Suprapubic skin (tissue), 4 donors: ENCODE measurements at regions not wholly inside any gene's neighbourhood (a gene's known extent, or its start where the extent isn't known, plus 50 kb on each side); places are given as distances from the start of the nearest gene placed in this dataset.

Experiments
- DNase-seq, 2 donors: peaks; one replicate each; pipeline ENCODE4 v3.0.0-alpha.2; 2019; ENCODE audit warnings: low spot score in 2 of 2
- H3K27ac ChIP-seq: fragments of 200-600 bp; sonication (generic); one replicate; pipeline ENCODE4 v1.5.1; 2019
- H3K27me3 ChIP-seq: fragments of 200-600 bp; sonication (generic); one replicate; pipeline ENCODE4 v1.5.1; 2019
- H3K36me3 ChIP-seq: fragments of 200-600 bp; sonication (generic); one replicate; pipeline ENCODE4 v1.5.1; 2019
- H3K4me1 ChIP-seq: fragments of 200-600 bp; sonication (generic); one replicate; pipeline ENCODE4 v1.5.1; 2019
- H3K4me3 ChIP-seq: fragments of 200-600 bp; sonication (generic); one replicate; pipeline ENCODE4 v1.5.1; 2019; ENCODE audit warnings: mild to moderate bottlenecking
- H3K9me3 ChIP-seq: fragments of 200-600 bp; sonication (generic); one replicate; pipeline ENCODE4 v1.5.1; 2019
- CTCF ChIP-seq, 2 donors: fragments of 200-600 bp in 1 of 2; fragments of 450-650 bp in 1 of 2; sonication (generic) in 1 of 2; IDR thresholded peaks; one replicate each; pipeline ENCODE4 v1.5.1; 2016 to 2019; ENCODE audit warnings: antibody characterized with exemption in 2 of 2, mild to moderate bottlenecking in 1 of 2, moderate library complexity in 1 of 2
- EP300 ChIP-seq: sonication (generic); formaldehyde crosslinking; IDR thresholded peaks from one replicate; pipeline ENCODE4 v1.6.1; 2017; ENCODE audit warnings: antibody characterized with exemption
- POLR2A ChIP-seq, 2 donors: fragments of 450-650 bp; IDR thresholded peaks; one replicate each; pipeline ENCODE4 v1.6.1; 2017; ENCODE audit warnings: antibody characterized with exemption in 2 of 2, mild to moderate bottlenecking in 2 of 2, moderate library complexity in 2 of 2
- POLR2AphosphoS5 ChIP-seq, 3 donors: sonication (generic); formaldehyde crosslinking; IDR thresholded peaks; one replicate each; pipeline ENCODE4 v1.6.1; 2017; ENCODE audit warnings: antibody characterized with exemption in 3 of 3
- WGBS: methylation state at CpG from one replicate; pipeline ENCODE4 v1.1.5; 2018; 5-methylcytosine and 5-hydroxymethylcytosine counted together

GRCh38 chr4:3851211-3851610 lies 85.0 kb downstream of the ADRA2C start:
- TF ChIP-seq POLR2AphosphoS5 (IDR thresholded peaks at IDR 0.05) (no peak), CTCF (IDR thresholded peaks at IDR 0.05) (no peak), EP300 (no peak), POLR2A (IDR thresholded peaks at IDR 0.05) (no peak)
- peaks cover 9% of the 10 kb centered on the region for H3K9me3 ChIP-seq
- 54% methylated on average over 6 of the region's 6 CpGs for WGBS
- no peak for DNase-seq
- H3K4me1 ChIP-seq, result no peaks in the 10 kb centered on the region
- H3K36me3 ChIP-seq, result no peaks in the 10 kb centered on the region
- no peak overlapping the region for H3K4me3 ChIP-seq
- peaks cover 57% of the 10 kb centered on the region for H3K27me3 ChIP-seq
- no peak overlapping the region for H3K27ac ChIP-seq

- no peak overlapping the region for H3K4me3 ChIP-seq
- H3K27ac ChIP-seq, result no peak overlapping the region
- peaks cover 9% of the 10 kb centered on the region for H3K9me3 ChIP-seq
- no peaks in the 10 kb centered on the region for H3K36me3 ChIP-seq
- no peak for DNase-seq
- TF ChIP-seq POLR2AphosphoS5 (IDR thresholded peaks at IDR 0.05) (no peak), POLR2A (IDR thresholded peaks at IDR 0.05) (no peak), EP300 (no peak), CTCF (IDR thresholded peaks at IDR 0.05) (no peak)
- H3K27me3 ChIP-seq, result peaks cover 61% of the 10 kb centered on the region
- WGBS, result 26% methylated on average over 10 of the region's 10 CpGs
- no peaks in the 10 kb centered on the region for H3K4me1 ChIP-seq
Observed at GRCh38 chr4:3851881-3852280, 85.7 kb downstream of the ADRA2C start.

- WGBS, result 77% methylated on average over 3 of the region's 11 CpGs
Observed at GRCh38 chr4:3852309-3852708, 86.1 kb downstream of the ADRA2C start.

GRCh38 chr4:3852711-3853110 lies 86.5 kb downstream of the ADRA2C start:
- H3K27ac ChIP-seq, result no peak overlapping the region
- H3K4me3 ChIP-seq, result no peak overlapping the region
- no peaks in the 10 kb centered on the region for H3K36me3 ChIP-seq
- no peak for TF ChIP-seq POLR2AphosphoS5 (IDR thresholded peaks at IDR 0.05)
- no peak for TF ChIP-seq EP300
- no peak for TF ChIP-seq POLR2A (IDR thresholded peaks at IDR 0.05)
- no peak for TF ChIP-seq CTCF (IDR thresholded peaks at IDR 0.05)
- peaks cover 9% of the 10 kb centered on the region for H3K9me3 ChIP-seq
- no peak for DNase-seq
- WGBS, result 66% methylated on average over 3 of the region's 3 CpGs
- no peaks in the 10 kb centered on the region for H3K4me1 ChIP-seq
- peaks cover 65% of the 10 kb centered on the region for H3K27me3 ChIP-seq

More at GRCh38 chr4:3852309-3852708, 86.1 kb downstream of the ADRA2C start:
- H3K36me3 ChIP-seq, result no peaks in the 10 kb centered on the region
- peaks cover 63% of the 10 kb centered on the region for H3K27me3 ChIP-seq
- H3K4me3 ChIP-seq, result no peak overlapping the region
- no peak for TF ChIP-seq CTCF (IDR thresholded peaks at IDR 0.05)
- H3K27ac ChIP-seq, result no peak overlapping the region
- no peaks in the 10 kb centered on the region for H3K4me1 ChIP-seq
- peaks cover 9% of the 10 kb centered on the region for H3K9me3 ChIP-seq
- DNase-seq, result no peak

- 76% methylated on average over 9 of the region's 10 CpGs for WGBS
- H3K27ac ChIP-seq, result no peak overlapping the region
Observed at GRCh38 chr4:3853388-3854035, 87.3 kb downstream of the ADRA2C start.

More at GRCh38 chr4:3853388-3854035, 87.3 kb downstream of the ADRA2C start:
- no peak overlapping the region for H3K4me3 ChIP-seq
- no peak for TF ChIP-seq CTCF (IDR thresholded peaks at IDR 0.05)
- TF ChIP-seq POLR2AphosphoS5 (IDR thresholded peaks at IDR 0.05), result no peak
- no peak for TF ChIP-seq POLR2A (IDR thresholded peaks at IDR 0.05)
- H3K36me3 ChIP-seq, result no peaks in the 10 kb centered on the region
- no peaks in the 10 kb centered on the region for H3K4me1 ChIP-seq
- peaks cover 9% of the 10 kb centered on the region for H3K9me3 ChIP-seq
- DNase-seq, result no peak
- peaks cover 67% of the 10 kb centered on the region for H3K27me3 ChIP-seq
